Lower leg skin (tissue), 3 donors: ENCODE measurements at regions not wholly inside any gene's neighbourhood (a gene's known extent, or its start where the extent isn't known, plus 50 kb on each side); places are given as distances from the start of the nearest gene placed in this dataset.

ENCODE experiments used
- CTCF ChIP-seq, 3 donors: fragments of 450-650 bp; IDR thresholded peaks; one replicate each; pipeline ENCODE4 v1.5.1; 2016; ENCODE audit warnings: antibody characterized with exemption in 3 of 3, mild to moderate bottlenecking in 3 of 3, moderate library complexity in 2 of 3
- POLR2A ChIP-seq, 2 donors: fragments of 450-650 bp; IDR thresholded peaks; one replicate each; pipeline ENCODE4 v1.6.1; 2016 to 2017; ENCODE audit warnings: antibody characterized with exemption in 2 of 2, mild to moderate bottlenecking in 1 of 2, moderate library complexity in 1 of 2

- no peak for TF ChIP-seq CTCF (IDR thresholded peaks at IDR 0.05)
- no peak for TF ChIP-seq POLR2A (IDR thresholded peaks at IDR 0.05)
These were observed 284.6 kb downstream of the MRPS30 start for GRCh38 chr5:45093377-45093776.
